IMR-90 (cell line): ENCODE measurements at regions not wholly inside any gene's neighbourhood (a gene's known extent, or its start where the extent isn't known, plus 50 kb on each side); places are given as distances from the start of the nearest gene placed in this dataset.

Experiments
- ATAC-seq: fragments of 200-7000 bp; cut with Tn5 transposase; 2 replicates; pipeline ENCODE4 v1.9.1; 2020; ENCODE audit warnings: low read depth, mild to moderate bottlenecking, moderate library complexity
- BruUV-seq: library from RNA; stranded (reverse); fragments of 400-500 nt; replicated peaks from 2 replicates; lab custom pipeline; 2021; lab: Mats Ljungman, UMichigan
- CTCF ChIA-PET: fragments of 300-600 bp; formaldehyde crosslinking; extraction: SDS; loops from one replicate; lab custom pipeline; 2021; ENCODE audit warnings: antibody characterized with exemption; lab: Yijun Ruan, JAX
- POLR2A ChIA-PET: fragments of 300-600 bp; sonication (Branson Sonifier 250); formaldehyde crosslinking; loops from one replicate; lab custom pipeline; 2022; ENCODE audit warnings: antibody characterized with exemption; ENCODE audit not compliant: unreplicated experiment; lab: Charles Lee
- DNase-seq: peaks from one replicate; pipeline ENCODE4 v3.0.0; 2013
- H2AFZ ChIP-seq: replicated peaks from 2 replicates; pipeline ENCODE3; 2013; ENCODE audit warnings: low read length, mild to moderate bottlenecking; ENCODE audit not compliant: poor library complexity
- H2AK5ac ChIP-seq: 2 replicates; pipeline ENCODE4 v1.6.1; 2013; ENCODE audit warnings: low read depth, low read length, inconsistent platforms
- H2AK9ac ChIP-seq: replicated peaks from 2 replicates; pipeline ENCODE3; 2013; ENCODE audit warnings: mild to moderate bottlenecking, low read depth, low read length, moderate library complexity; ENCODE audit not compliant: poor library complexity
- H2BK120ac ChIP-seq: 2 replicates; pipeline ENCODE4 v1.6.1; 2013; ENCODE audit warnings: low read depth, low read length, inconsistent platforms
- H2BK15ac ChIP-seq: 3 replicates; pipeline ENCODE4 v1.6.1; 2013; ENCODE audit warnings: low read depth, low read length, inconsistent platforms
- H2BK20ac ChIP-seq: 2 replicates; pipeline ENCODE4 v1.6.1; 2013; ENCODE audit warnings: low read depth, mild to moderate bottlenecking, inconsistent platforms, low read length, moderate library complexity
- H2BK5ac ChIP-seq: 2 replicates; pipeline ENCODE4 v1.6.1; 2013; ENCODE audit warnings: mild to moderate bottlenecking, low read depth, low read length, inconsistent platforms; ENCODE audit not compliant: poor library complexity, severe bottlenecking
- H3K14ac ChIP-seq: replicated peaks from 2 replicates; pipeline ENCODE4 v1.6.1; 2013; ENCODE audit warnings: low read depth, low read length, inconsistent platforms
- H3K18ac ChIP-seq: 2 replicates; pipeline ENCODE4 v1.6.1; 2013; ENCODE audit warnings: low read depth, low read length, control low read depth
- H3K23ac ChIP-seq: 2 replicates; pipeline ENCODE4 v1.6.1; 2013; ENCODE audit warnings: low read depth, low read length, inconsistent platforms
- H3K27ac ChIP-seq: 2 replicates; pipeline ENCODE4 v1.5.1; 2013; ENCODE audit warnings: mild to moderate bottlenecking, control low read depth, low read length; ENCODE audit not compliant: insufficient read depth
- H3K27me3 ChIP-seq: 2 replicates; pipeline ENCODE4 v1.6.1; 2013; ENCODE audit warnings: low read length; ENCODE audit not compliant: control insufficient read depth, insufficient read depth
- H3K36me3 ChIP-seq: 2 replicates; pipeline ENCODE4 v1.6.1; 2013; ENCODE audit warnings: low read length, mixed read lengths; ENCODE audit not compliant: control insufficient read depth, insufficient read depth
- H3K4ac ChIP-seq: 2 replicates; pipeline ENCODE4 v1.6.1; 2013; ENCODE audit warnings: low read depth, low read length, inconsistent platforms
- H3K4me1 ChIP-seq: 2 replicates; pipeline ENCODE4 v1.6.1; 2013; ENCODE audit warnings: low read length, mixed read lengths; ENCODE audit not compliant: control insufficient read depth, insufficient read depth
- H3K4me2 ChIP-seq: 2 replicates; pipeline ENCODE4 v1.6.1; 2013; ENCODE audit warnings: low read depth, mild to moderate bottlenecking, control low read depth, low read length, moderate library complexity
- H3K4me3 ChIP-seq: 2 replicates; pipeline ENCODE4 v1.5.1; 2013; ENCODE audit warnings: low read depth, mild to moderate bottlenecking, control low read depth, low read length, moderate library complexity; ENCODE audit not compliant: insufficient read depth
- H3K56ac ChIP-seq: 2 replicates; pipeline ENCODE4 v1.6.1; 2013; ENCODE audit warnings: low read length, inconsistent platforms; ENCODE audit not compliant: insufficient read depth; ENCODE audit errors: extremely low read depth
- H3K79me1 ChIP-seq, 2 experiments: 2 replicates each; pipeline ENCODE4 v1.6.1; 2013; ENCODE audit warnings: low read length in 2 of 2, inconsistent platforms in 1 of 2, low read depth in 1 of 2
- H3K9ac ChIP-seq: 2 replicates; pipeline ENCODE4 v1.6.1; 2013; ENCODE audit warnings: low read depth, low read length, control low read depth
- H3K9me1 ChIP-seq: 2 replicates; pipeline ENCODE4 v1.6.1; 2013; ENCODE audit warnings: low read length, inconsistent platforms; ENCODE audit not compliant: insufficient read depth
- H3K9me3 ChIP-seq: 2 replicates; pipeline ENCODE4 v1.6.1; 2013; ENCODE audit warnings: low read length; ENCODE audit not compliant: control insufficient read depth, insufficient read depth
- H4K20me1 ChIP-seq: 2 replicates; pipeline ENCODE4 v1.6.1; 2013; ENCODE audit warnings: low read length, inconsistent platforms; ENCODE audit not compliant: insufficient read depth
- H4K5ac ChIP-seq: 2 replicates; pipeline ENCODE4 v1.6.1; 2013; ENCODE audit warnings: mild to moderate bottlenecking, low read depth, low read length, control low read depth
- H4K8ac ChIP-seq, 2 experiments: 2 replicates each; pipeline ENCODE4 v1.6.1; 2013; ENCODE audit warnings: low read depth in 2 of 2, low read length in 2 of 2, control low read depth in 1 of 2, inconsistent platforms in 1 of 2
- H4K91ac ChIP-seq: 2 replicates; pipeline ENCODE4 v1.6.1; 2013; ENCODE audit warnings: low read depth, low read length, inconsistent platforms; ENCODE audit not compliant: insufficient read depth
- BHLHE40 ChIP-seq: fragments of 150-350 bp; IDR thresholded peaks from 2 replicates; pipeline ENCODE4 v1.6.1; 2016; ENCODE audit warnings: mild to moderate bottlenecking, low read depth, low read length
- CHD1 ChIP-seq: IDR thresholded peaks from 2 replicates; pipeline ENCODE4 v1.6.1; 2012; ENCODE audit warnings: low read depth, low read length, improper control_type of control experiment
- FOS ChIP-seq: fragments of 150-350 bp; IDR thresholded peaks from 2 replicates; pipeline ENCODE4 v1.6.1; 2016; ENCODE audit warnings: low read depth, low read length
- MXI1 ChIP-seq: IDR thresholded peaks from 2 replicates; pipeline ENCODE4 v1.6.1; 2012; ENCODE audit warnings: low read depth, mild to moderate bottlenecking, low read length, moderate library complexity, borderline replicate concordance
- NFE2L2 ChIP-seq: fragments of 150-350 bp; IDR thresholded peaks from 2 replicates; pipeline ENCODE4 v1.6.1; 2016; ENCODE audit warnings: low read depth, mild to moderate bottlenecking, low read length
- POLR2A ChIP-seq: IDR thresholded peaks from 2 replicates; pipeline ENCODE4 v1.6.1; 2012; ENCODE audit warnings: mild to moderate bottlenecking, low read depth, low read length
- RCOR1 ChIP-seq: IDR thresholded peaks from 2 replicates; pipeline ENCODE4 v1.6.1; 2012; ENCODE audit warnings: mild to moderate bottlenecking, low read length, improper control_type of control experiment; ENCODE audit not compliant: insufficient replicate concordance
- RFX5 ChIP-seq: IDR thresholded peaks from 2 replicates; pipeline ENCODE4 v1.8.0; 2012; ENCODE audit warnings: low read depth, mild to moderate bottlenecking, low read length, moderate library complexity
- SMC3 ChIP-seq: fragments of 150-350 bp; IDR thresholded peaks from 2 replicates; pipeline ENCODE4 v1.6.1; 2016; ENCODE audit warnings: low read depth, mild to moderate bottlenecking, antibody characterized with exemption, low read length, moderate library complexity
- WGBS, 2 experiments: methylation state at CpG; one replicate each; pipeline versions ENCODE4 v1.1.5 to v1.1.7; 2013; ENCODE audit warnings: missing lambda C conversion rate in 2 of 2; ENCODE audit not compliant: insufficient read length in 1 of 2; ENCODE audit errors: extremely low coverage in 2 of 2; 5-methylcytosine and 5-hydroxymethylcytosine counted together
- dilution Hi-C: fragments of 300-500 bp; cut with HindIII; formaldehyde crosslinking; loops from one replicate; pipeline ENCODE4 v1.14.3; 2018; ENCODE audit warnings: low sequenced_read_pairs; ENCODE audit not compliant: unreplicated experiment
- in situ Hi-C: fragments of 300-500 bp; cut with MboI; formaldehyde crosslinking; loops from 3 replicates; pipeline ENCODE4 v1.14.3; 2019; ENCODE audit warnings: low sequenced_read_pairs, inconsistent platforms, mixed read lengths
- intact Hi-C: fragments of 100-400 bp; cut with micrococcal nuclease; formaldehyde crosslinking; loops from 2 replicates; pipeline ENCODE4 v1.10.0; 2022
- TF ChIP-seq, protein P1 (sequence below): conservative IDR thresholded peaks from 2 replicates; pipeline ENCODE4 v1.5.1; 2012; ENCODE audit warnings: mild to moderate bottlenecking, low read depth, low read length, improper control_type of control experiment
- TF ChIP-seq, protein P2 (sequence below): fragments of 150-350 bp; IDR thresholded peaks from 2 replicates; pipeline ENCODE4 v1.6.1; 2016; ENCODE audit warnings: low read depth, mild to moderate bottlenecking, low read length, moderate library complexity, borderline replicate concordance
- TF ChIP-seq, protein P3 (sequence below): fragments of 150-350 bp; IDR thresholded peaks from 2 replicates; pipeline ENCODE4 v1.6.1; 2017; ENCODE audit warnings: mild to moderate bottlenecking, antibody characterized with exemption, low read length, low read depth

DNA sequence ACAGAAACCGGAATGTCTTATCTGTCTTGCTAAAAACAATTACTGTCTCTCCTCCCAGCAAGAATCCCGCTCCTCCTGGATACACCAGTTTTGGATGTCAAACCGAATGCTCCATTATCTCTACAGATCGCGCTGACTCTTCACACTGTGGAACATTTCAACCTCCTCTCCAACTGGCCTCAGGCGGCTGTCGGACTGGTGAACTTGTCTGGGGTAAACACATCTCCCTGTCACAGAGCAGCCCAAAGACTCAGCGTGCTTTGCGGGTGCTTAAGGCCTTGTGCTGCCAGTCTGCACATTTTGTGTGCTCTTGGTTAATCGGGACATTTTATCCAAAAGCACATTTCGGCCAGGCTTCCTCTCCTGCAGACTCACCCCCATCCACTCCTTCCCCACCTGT, 173.1 kb downstream of the ICOS start:
- POLR2A ChIA-PET = no interaction called here
- no peak overlapping the region for H3K4me2 ChIP-seq
- dilution Hi-C loops = no loop called here

More for the DNA sequence above, 173.1 kb downstream of the ICOS start:
- WGBS, 2 experiments = 60% methylated on average over 5 of the region's 11 CpGs; no CpG with 5 or more reads in 1 of the 2 experiments
- Histone ChIP-seq H2AFZ (no peak overlapping the region), H3K27me3 (peaks cover 19% of the 10 kb centered on the region), H4K5ac (no peak overlapping the region), H4K8ac (no peak overlapping the region), H2BK20ac (no peak overlapping the region), H2AK9ac (no peak overlapping the region), H3K27ac (no peak overlapping the region), H3K9me3 (no peaks in the 10 kb centered on the region), H3K4ac (no peak overlapping the region), H2BK120ac (no peak overlapping the region), H2BK15ac (no peak overlapping the region), H3K9me1 (no peaks in the 10 kb centered on the region), H3K4me3 (no peak overlapping the region), H4K91ac (no peak overlapping the region), H2BK5ac (no peak overlapping the region), H3K36me3 (no peaks in the 10 kb centered on the region), H3K14ac (no peak overlapping the region), H3K23ac (no peak overlapping the region), H3K9ac (no peak overlapping the region), H3K56ac (no peak overlapping the region), H3K79me1 (no peaks in the 10 kb centered on the region), H3K4me1 (no peaks in the 10 kb centered on the region), H4K20me1 (no peaks in the 10 kb centered on the region), H2AK5ac (no peak overlapping the region), H3K18ac (no peak overlapping the region)
- TF ChIP-seq, protein P1, sequence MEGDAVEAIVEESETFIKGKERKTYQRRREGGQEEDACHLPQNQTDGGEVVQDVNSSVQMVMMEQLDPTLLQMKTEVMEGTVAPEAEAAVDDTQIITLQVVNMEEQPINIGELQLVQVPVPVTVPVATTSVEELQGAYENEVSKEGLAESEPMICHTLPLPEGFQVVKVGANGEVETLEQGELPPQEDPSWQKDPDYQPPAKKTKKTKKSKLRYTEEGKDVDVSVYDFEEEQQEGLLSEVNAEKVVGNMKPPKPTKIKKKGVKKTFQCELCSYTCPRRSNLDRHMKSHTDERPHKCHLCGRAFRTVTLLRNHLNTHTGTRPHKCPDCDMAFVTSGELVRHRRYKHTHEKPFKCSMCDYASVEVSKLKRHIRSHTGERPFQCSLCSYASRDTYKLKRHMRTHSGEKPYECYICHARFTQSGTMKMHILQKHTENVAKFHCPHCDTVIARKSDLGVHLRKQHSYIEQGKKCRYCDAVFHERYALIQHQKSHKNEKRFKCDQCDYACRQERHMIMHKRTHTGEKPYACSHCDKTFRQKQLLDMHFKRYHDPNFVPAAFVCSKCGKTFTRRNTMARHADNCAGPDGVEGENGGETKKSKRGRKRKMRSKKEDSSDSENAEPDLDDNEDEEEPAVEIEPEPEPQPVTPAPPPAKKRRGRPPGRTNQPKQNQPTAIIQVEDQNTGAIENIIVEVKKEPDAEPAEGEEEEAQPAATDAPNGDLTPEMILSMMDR = no peak
- TF ChIP-seq POLR2A (no peak), RFX5 (no peak), FOS (no peak), RCOR1 (no peak), MXI1 (no peak), SMC3 (no peak), NFE2L2 (no peak), BHLHE40 (no peak), CHD1 (no peak)
- TF ChIP-seq, protein P2, sequence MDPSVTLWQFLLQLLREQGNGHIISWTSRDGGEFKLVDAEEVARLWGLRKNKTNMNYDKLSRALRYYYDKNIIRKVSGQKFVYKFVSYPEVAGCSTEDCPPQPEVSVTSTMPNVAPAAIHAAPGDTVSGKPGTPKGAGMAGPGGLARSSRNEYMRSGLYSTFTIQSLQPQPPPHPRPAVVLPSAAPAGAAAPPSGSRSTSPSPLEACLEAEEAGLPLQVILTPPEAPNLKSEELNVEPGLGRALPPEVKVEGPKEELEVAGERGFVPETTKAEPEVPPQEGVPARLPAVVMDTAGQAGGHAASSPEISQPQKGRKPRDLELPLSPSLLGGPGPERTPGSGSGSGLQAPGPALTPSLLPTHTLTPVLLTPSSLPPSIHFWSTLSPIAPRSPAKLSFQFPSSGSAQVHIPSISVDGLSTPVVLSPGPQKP = no peak
- TF ChIP-seq, protein P3, sequence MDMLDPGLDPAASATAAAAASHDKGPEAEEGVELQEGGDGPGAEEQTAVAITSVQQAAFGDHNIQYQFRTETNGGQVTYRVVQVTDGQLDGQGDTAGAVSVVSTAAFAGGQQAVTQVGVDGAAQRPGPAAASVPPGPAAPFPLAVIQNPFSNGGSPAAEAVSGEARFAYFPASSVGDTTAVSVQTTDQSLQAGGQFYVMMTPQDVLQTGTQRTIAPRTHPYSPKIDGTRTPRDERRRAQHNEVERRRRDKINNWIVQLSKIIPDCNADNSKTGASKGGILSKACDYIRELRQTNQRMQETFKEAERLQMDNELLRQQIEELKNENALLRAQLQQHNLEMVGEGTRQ = no peak
- in situ Hi-C loops (no loop called here), intact Hi-C loops (no loop called here)
- no peak for DNase-seq
- CTCF ChIA-PET = interaction anchor here (0.6 kb wide), 1 partner anchor 27 kb away, joined by 3 read pairs; no protein-coding TSS in a partner anchor
- BruUV-seq = no TSS peak
- ATAC-seq = no peak
